HFF-Myc (cell line): ENCODE measurements at regions not wholly inside any gene's neighbourhood (a gene's known extent, or its start where the extent isn't known, plus 50 kb on each side); places are given as distances from the start of the nearest gene placed in this dataset.
"Not testable (repeated sequence)": the region's sequence is repeated elsewhere in the genome, so short reads cannot be mapped to it uniquely, and the experiment has no call there.

ENCODE experiments used
- DNase-seq: peaks from one replicate; pipeline ENCODE4 v3.0.0-alpha.2; 2011; ENCODE audit warnings: low read depth; ENCODE audit errors: extremely low read depth
- H3K4me3 ChIP-seq: replicated peaks from 2 replicates; pipeline ENCODE4 v1.5.1; 2011; ENCODE audit warnings: low read depth, mild to moderate bottlenecking, control low read depth, low read length
- TF ChIP-seq, protein P1 (sequence below): IDR thresholded peaks from 2 replicates; pipeline ENCODE4 v1.5.1; 2012; ENCODE audit warnings: mild to moderate bottlenecking, low read depth, low read length, control low read depth; ENCODE audit errors: missing control alignments

GRCh38 chr5:20832204-20833080 lies 844.4 kb upstream of the CDH18 start:
- no peak overlapping the region for H3K4me3 ChIP-seq
- DNase-seq: no peak
- TF ChIP-seq, protein P1, sequence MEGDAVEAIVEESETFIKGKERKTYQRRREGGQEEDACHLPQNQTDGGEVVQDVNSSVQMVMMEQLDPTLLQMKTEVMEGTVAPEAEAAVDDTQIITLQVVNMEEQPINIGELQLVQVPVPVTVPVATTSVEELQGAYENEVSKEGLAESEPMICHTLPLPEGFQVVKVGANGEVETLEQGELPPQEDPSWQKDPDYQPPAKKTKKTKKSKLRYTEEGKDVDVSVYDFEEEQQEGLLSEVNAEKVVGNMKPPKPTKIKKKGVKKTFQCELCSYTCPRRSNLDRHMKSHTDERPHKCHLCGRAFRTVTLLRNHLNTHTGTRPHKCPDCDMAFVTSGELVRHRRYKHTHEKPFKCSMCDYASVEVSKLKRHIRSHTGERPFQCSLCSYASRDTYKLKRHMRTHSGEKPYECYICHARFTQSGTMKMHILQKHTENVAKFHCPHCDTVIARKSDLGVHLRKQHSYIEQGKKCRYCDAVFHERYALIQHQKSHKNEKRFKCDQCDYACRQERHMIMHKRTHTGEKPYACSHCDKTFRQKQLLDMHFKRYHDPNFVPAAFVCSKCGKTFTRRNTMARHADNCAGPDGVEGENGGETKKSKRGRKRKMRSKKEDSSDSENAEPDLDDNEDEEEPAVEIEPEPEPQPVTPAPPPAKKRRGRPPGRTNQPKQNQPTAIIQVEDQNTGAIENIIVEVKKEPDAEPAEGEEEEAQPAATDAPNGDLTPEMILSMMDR: no peak

DNA sequence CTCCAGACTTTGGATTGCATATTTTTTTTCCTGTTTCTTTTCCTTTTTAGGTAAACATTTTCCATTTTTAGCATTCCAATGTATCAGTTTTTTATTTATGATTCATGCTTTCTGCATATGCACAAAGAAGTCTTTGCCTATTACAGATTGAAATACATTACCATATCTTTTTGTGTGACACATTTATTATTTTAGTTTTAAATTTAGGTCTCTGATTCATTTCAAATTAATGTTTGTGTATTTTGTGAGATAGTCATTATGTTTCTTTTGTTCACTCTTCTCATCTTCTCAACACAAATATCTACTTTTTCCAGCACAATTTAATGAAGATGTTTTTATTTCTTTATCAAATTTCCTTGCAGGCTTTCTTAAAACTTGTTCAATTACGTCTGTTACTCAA lies 838.0 kb upstream of the CDH18 start:
- not testable (repeated sequence) for DNase-seq, H3K4me3 ChIP-seq

DNA sequence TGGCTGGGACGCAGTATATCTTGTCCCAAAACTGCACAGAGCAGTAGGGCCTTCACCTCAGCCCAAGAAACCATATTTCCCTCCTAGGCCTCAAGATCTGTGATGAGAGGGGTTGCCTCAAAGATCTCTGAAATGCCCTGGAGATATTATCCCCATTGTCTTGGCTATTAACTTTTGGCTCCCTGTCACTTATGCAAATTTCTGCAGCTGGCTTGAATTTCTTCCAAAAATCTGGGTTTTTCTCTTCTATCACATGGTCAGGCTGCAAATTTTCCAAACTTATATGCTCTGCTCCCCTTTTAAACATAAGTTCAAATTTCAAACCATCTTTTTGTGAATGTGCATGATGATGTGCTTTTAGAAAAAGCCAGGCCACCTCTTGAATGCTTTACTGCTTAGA lies 809.2 kb upstream of the CDH18 start:
- not testable (repeated sequence) for DNase-seq, H3K4me3 ChIP-seq

DNA sequence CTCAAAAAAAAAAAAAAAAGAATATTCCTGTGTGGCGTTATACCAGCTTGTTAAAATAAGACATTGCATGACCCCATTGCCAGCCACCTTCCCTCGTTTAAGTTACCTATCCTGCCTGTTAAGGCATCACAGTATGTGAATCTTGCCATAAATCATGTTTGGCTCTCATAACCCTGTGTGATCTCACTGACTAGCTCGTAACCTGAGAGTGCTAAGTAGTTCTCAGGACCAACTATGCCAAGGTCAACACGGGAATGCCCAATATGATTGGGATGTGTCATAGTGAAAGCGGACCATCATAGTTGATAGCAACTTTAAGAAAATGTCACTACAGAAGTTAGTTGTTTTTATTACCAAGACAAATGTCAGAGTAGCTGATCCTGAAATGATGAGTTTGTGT lies 796.8 kb upstream of the CDH18 start:
- DNase-seq, H3K4me3 ChIP-seq: not testable (repeated sequence)

GRCh38 chr5:20783484-20783883 lies 795.5 kb upstream of the CDH18 start:
- not testable (repeated sequence) for H3K4me3 ChIP-seq, DNase-seq

- H3K4me3 ChIP-seq, DNase-seq: not testable (repeated sequence)
Measured at GRCh38 chr5:20771338-20771737, 783.3 kb upstream of the CDH18 start.

- H3K4me3 ChIP-seq, DNase-seq: not testable (repeated sequence)
Measured at GRCh38 chr5:20765074-20765473, 777.1 kb upstream of the CDH18 start.

DNA sequence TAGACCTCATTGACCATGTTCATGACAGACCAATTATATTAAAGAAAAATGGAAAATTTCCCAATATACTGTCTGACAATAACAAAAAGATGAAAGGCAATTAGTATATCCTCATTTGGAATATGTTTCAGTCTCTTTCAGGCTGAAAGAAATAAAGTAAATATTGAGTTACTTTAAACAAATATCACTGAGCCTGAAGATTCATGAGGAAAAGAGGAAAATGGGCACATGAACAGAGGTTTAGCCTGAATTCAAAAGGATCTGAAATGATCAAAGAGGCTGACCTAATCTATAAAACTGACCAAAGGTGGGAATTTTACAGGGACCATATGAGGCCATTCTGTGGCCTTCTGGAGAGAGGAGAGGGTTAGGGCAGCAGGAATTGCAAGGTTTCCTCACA lies 771.5 kb upstream of the CDH18 start:
- not testable (repeated sequence) for H3K4me3 ChIP-seq, DNase-seq

DNA sequence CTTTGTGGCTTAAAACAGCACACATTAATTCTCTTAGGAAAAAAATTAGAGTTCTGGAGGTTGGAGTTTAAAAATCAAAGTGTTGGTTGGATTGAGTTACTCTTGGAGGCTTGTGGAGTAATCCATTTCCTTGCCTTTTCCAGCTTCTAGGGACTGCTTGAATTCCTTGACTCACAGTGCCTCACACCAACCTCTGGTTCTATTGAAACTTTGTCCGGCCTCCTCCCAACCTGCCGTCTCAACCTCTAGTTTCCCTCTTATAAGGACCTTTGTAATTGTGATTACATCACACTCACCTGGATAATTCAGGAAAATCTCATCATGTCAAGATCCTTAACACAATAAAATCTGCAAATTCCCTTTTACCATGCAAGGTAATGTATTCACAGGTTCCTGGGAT lies 764.2 kb upstream of the CDH18 start:
- DNase-seq, H3K4me3 ChIP-seq: not testable (repeated sequence)

GRCh38 chr5:20735715-20736114 lies 747.7 kb upstream of the CDH18 start:
- not testable (repeated sequence) for H3K4me3 ChIP-seq, DNase-seq

DNA sequence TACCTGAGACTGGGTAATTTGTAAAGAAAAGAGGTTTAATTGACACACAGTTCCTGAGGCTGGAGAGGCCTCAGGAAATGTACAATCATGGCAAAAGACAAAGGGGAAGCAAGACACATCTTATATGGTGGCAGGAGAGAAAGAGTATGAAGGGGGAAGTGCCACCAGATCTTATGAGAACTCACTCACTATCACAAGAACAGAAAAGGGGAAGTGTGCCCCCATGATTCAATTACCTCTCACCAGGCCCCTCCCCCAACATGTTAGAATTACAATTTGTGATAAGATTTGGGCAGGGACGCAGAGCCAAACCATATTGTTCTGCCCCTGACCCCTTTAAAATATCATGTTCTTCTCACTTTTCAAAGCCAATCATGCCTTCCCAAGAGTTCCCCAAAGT lies 744.2 kb upstream of the CDH18 start:
- H3K4me3 ChIP-seq, DNase-seq: not testable (repeated sequence)

GRCh38 chr5:20721286-20721685 lies 733.3 kb upstream of the CDH18 start:
- DNase-seq, H3K4me3 ChIP-seq: not testable (repeated sequence)

GRCh38 chr5:20711520-20712155 lies 723.6 kb upstream of the CDH18 start:
- not testable (repeated sequence) for DNase-seq, H3K4me3 ChIP-seq

DNA sequence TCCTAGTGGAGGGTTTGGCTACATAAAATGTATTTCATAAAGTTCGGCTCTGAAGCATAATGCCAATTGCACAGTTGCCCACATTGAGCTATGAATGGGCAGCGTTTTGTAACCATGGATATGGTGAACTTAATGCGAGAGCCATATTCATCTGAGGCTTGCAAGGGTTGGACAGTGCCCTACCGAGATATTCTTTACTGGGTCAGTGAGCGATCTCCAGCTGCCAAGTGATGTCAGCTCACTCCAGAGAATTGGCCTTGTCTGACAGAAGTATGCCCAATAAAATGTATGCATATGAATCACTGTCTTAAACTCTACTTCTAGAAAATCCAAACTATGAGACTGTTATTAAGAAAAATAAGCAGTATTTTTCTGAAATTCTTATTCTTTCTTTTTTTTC lies 719.6 kb upstream of the CDH18 start:
- DNase-seq, H3K4me3 ChIP-seq: not testable (repeated sequence)
